ENCODE measurements at regions not wholly inside any gene's neighbourhood (a gene's known extent, or its start where the extent isn't known, plus 50 kb on each side); places are given as distances from the start of the nearest gene placed in this dataset.

- TF ChIP-seq CTCF (conservative IDR thresholded peaks at IDR 0.05): no peak
These were observed 559.0 kb upstream of the PLXNA2 start for GRCh38 chr1:208803011-208803811.

GRCh38 chr1:208807446-208808127, 563.4 kb upstream of the PLXNA2 start:
- H3K27ac ChIP-seq: no peak overlapping the region
- TF ChIP-seq CTCF (conservative IDR thresholded peaks at IDR 0.05): no peak

More at GRCh38 chr1:208803011-208803811, 559.0 kb upstream of the PLXNA2 start:
- H3K27ac ChIP-seq: no peak overlapping the region

GRCh38 chr1:208808301-208808700, 564.1 kb upstream of the PLXNA2 start:
- H3K27ac ChIP-seq: no peak overlapping the region
- TF ChIP-seq CTCF (conservative IDR thresholded peaks at IDR 0.05): no peak

- no peak overlapping the region for H3K27ac ChIP-seq
- no peak for TF ChIP-seq CTCF (conservative IDR thresholded peaks at IDR 0.05)
These were observed 565.7 kb upstream of the PLXNA2 start for GRCh38 chr1:208809876-208810275.

GRCh38 chr1:208818770-208819445, 574.7 kb upstream of the PLXNA2 start:
- TF ChIP-seq CTCF (conservative IDR thresholded peaks at IDR 0.05): no peak
- no peak overlapping the region for H3K27ac ChIP-seq

GRCh38 chr1:208820580-208821212, 576.5 kb upstream of the PLXNA2 start:
- no peak overlapping the region for H3K27ac ChIP-seq
- TF ChIP-seq CTCF (conservative IDR thresholded peaks at IDR 0.05): no peak

- TF ChIP-seq CTCF (conservative IDR thresholded peaks at IDR 0.05): no peak
- no peak overlapping the region for H3K27ac ChIP-seq
These were observed 577.8 kb upstream of the PLXNA2 start for GRCh38 chr1:208821939-208822338.
